GM12892 (cell line): ENCODE measurements at regions not wholly inside any gene's neighbourhood (a gene's known extent, or its start where the extent isn't known, plus 50 kb on each side); places are given as distances from the start of the nearest gene placed in this dataset.

Experiments used
- POLR2A ChIP-seq: IDR thresholded peaks from 2 replicates; pipeline ENCODE4 v1.6.1; 2011; ENCODE audit warnings: low read depth, low read length, control low read depth
- TAF1 ChIP-seq: IDR thresholded peaks from 2 replicates; pipeline ENCODE4 v1.6.1; 2011; ENCODE audit warnings: low read depth, mild to moderate bottlenecking, control low read depth, low read length, borderline replicate concordance

- no peak for TF ChIP-seq POLR2A
- TF ChIP-seq TAF1, result no peak
These were observed 343.8 kb upstream of the MMS22L start for GRCh38 chr6:97626671-97627441.
